Peyer's patch (tissue), 4 donors: ENCODE measurements at regions not wholly inside any gene's neighbourhood (a gene's known extent, or its start where the extent isn't known, plus 50 kb on each side); places are given as distances from the start of the nearest gene placed in this dataset.

Source experiments
- CTCF ChIP-seq, 6 experiments: fragments of 450-650 bp in 4 of 6; fragments of 200-600 bp in 2 of 6; sonication (generic) in 1 of 6; IDR thresholded peaks; one replicate each; pipeline ENCODE4 v1.5.1; 2017 to 2019; ENCODE audit warnings: antibody characterized with exemption in 6 of 6, mild to moderate bottlenecking in 3 of 6, moderate library complexity in 1 of 6
- POLR2A ChIP-seq, 2 donors: fragments of 450-650 bp; IDR thresholded peaks; one replicate each; pipeline ENCODE4 v1.5.1; 2017; ENCODE audit warnings: antibody characterized with exemption in 2 of 2, mild to moderate bottlenecking in 2 of 2, moderate library complexity in 2 of 2

GRCh38 chr1:214761030-214761429 lies 158.0 kb downstream of the CENPF start:
- TF ChIP-seq CTCF (IDR thresholded peaks at IDR 0.05) (no peak), POLR2A (IDR thresholded peaks at IDR 0.05) (no peak)
